ENCODE measurements at regions not wholly inside any gene's neighbourhood (a gene's known extent, or its start where the extent isn't known, plus 50 kb on each side); places are given as distances from the start of the nearest gene placed in this dataset.

GRCh38 chr3:54021071-54021470 is 101.3 kb upstream of the CACNA2D3 start:
- TF ChIP-seq, protein P1, sequence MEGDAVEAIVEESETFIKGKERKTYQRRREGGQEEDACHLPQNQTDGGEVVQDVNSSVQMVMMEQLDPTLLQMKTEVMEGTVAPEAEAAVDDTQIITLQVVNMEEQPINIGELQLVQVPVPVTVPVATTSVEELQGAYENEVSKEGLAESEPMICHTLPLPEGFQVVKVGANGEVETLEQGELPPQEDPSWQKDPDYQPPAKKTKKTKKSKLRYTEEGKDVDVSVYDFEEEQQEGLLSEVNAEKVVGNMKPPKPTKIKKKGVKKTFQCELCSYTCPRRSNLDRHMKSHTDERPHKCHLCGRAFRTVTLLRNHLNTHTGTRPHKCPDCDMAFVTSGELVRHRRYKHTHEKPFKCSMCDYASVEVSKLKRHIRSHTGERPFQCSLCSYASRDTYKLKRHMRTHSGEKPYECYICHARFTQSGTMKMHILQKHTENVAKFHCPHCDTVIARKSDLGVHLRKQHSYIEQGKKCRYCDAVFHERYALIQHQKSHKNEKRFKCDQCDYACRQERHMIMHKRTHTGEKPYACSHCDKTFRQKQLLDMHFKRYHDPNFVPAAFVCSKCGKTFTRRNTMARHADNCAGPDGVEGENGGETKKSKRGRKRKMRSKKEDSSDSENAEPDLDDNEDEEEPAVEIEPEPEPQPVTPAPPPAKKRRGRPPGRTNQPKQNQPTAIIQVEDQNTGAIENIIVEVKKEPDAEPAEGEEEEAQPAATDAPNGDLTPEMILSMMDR (conservative IDR thresholded peaks at IDR 0.05; ENCODE audit: low read depth in 2 of 2): no peak
- TF ChIP-seq POLR2AphosphoS5 (IDR thresholded peaks at IDR 0.05; ENCODE audit: low read depth): no peak
- no peak for TF ChIP-seq ZNF114 (CRISPR knock-in tag; IDR thresholded peaks at IDR 0.05)
- TF ChIP-seq, protein P2, sequence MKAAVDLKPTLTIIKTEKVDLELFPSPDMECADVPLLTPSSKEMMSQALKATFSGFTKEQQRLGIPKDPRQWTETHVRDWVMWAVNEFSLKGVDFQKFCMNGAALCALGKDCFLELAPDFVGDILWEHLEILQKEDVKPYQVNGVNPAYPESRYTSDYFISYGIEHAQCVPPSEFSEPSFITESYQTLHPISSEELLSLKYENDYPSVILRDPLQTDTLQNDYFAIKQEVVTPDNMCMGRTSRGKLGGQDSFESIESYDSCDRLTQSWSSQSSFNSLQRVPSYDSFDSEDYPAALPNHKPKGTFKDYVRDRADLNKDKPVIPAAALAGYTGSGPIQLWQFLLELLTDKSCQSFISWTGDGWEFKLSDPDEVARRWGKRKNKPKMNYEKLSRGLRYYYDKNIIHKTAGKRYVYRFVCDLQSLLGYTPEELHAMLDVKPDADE (IDR thresholded peaks at IDR 0.05): no peak
- TF ChIP-seq EZH2 (IDR thresholded peaks at IDR 0.05; ENCODE audit: low read depth, unreplicated experiment): no peak
- no peak for TF ChIP-seq CREB1 (CRISPR knock-in tag; IDR thresholded peaks at IDR 0.05; ENCODE audit: low read depth)
